ENCODE measurements at regions not wholly inside any gene's neighbourhood (a gene's known extent, or its start where the extent isn't known, plus 50 kb on each side); places are given as distances from the start of the nearest gene placed in this dataset.
"Not testable (repeated sequence)": the region's sequence is repeated elsewhere in the genome, so short reads cannot be mapped to it uniquely, and the experiment has no call there.

GRCh38 chr21:32828908-32829307 lies 57.4 kb upstream of the PAXBP1 start:
- CTCF ChIA-PET = no interaction called here
- TF ChIP-seq EZH2 (IDR thresholded peaks at IDR 0.05; ENCODE audit: low read depth) = no peak
- no peak for TF ChIP-seq CTCF (conservative IDR thresholded peaks at IDR 0.05)

GRCh38 chr21:32829504-32829903 lies 57.9 kb upstream of the PAXBP1 start:
- no peaks in the 10 kb centered on the region for H3F3A ChIP-seq (ENCODE audit: insufficient read depth, low read depth)
- H3K27me3 ChIP-seq (ENCODE audit: insufficient read depth, low read depth) = peaks cover 2% of the 10 kb centered on the region; the same call in 1 of the 2 replicates
- no peaks in the 10 kb centered on the region for H3K9me3 ChIP-seq (ENCODE audit: insufficient read depth, low read depth)
- H3K9me2 ChIP-seq (ENCODE audit: insufficient read depth) = no peaks in the 10 kb centered on the region
- no peaks in the 10 kb centered on the region for H3K79me2 ChIP-seq (ENCODE audit: low read depth)
- no TSS peak for BruUV-seq (replicated peaks)
- no peak overlapping the region for H3K4me2 ChIP-seq
- intact Hi-C loops (cut with micrococcal nuclease; ENCODE audit: unreplicated experiment) = loop anchor here (5.0 kb wide), 1 partner anchor 177 kb away; no protein-coding TSS in a partner anchor
- H3K36me3 ChIP-seq (ENCODE audit: low read depth) = no peaks in the 10 kb centered on the region
- POLR2A ChIA-PET (ENCODE audit: unreplicated experiment) = no interaction called here
- H4K20me1 ChIP-seq (ENCODE audit: insufficient read depth) = no peaks in the 10 kb centered on the region
- H3K27ac ChIP-seq = no peak overlapping the region
- CTCF ChIA-PET = no interaction called here
- no peak for DNase-seq
- H2AFZ ChIP-seq = no peak overlapping the region
- no peak overlapping the region for H3K4me3 ChIP-seq
- no peak for TF ChIP-seq EZH2 (IDR thresholded peaks at IDR 0.05; ENCODE audit: low read depth)
- no peak for TF ChIP-seq CTCF (conservative IDR thresholded peaks at IDR 0.05)
- H3K4me1 ChIP-seq (replicated peaks; ENCODE audit: insufficient read depth) = no peaks in the 10 kb centered on the region

More at GRCh38 chr21:32828908-32829307, 57.4 kb upstream of the PAXBP1 start:
- no TSS peak for BruUV-seq (replicated peaks)
- H2AFZ ChIP-seq = no peak overlapping the region
- no peak for DNase-seq
- no peak overlapping the region for H3K27ac ChIP-seq
- H3K79me2 ChIP-seq (ENCODE audit: low read depth) = no peaks in the 10 kb centered on the region
- no peaks in the 10 kb centered on the region for H3F3A ChIP-seq (ENCODE audit: insufficient read depth, low read depth)
- no peak overlapping the region for H3K4me3 ChIP-seq
- no peaks in the 10 kb centered on the region for H3K4me1 ChIP-seq (replicated peaks; ENCODE audit: insufficient read depth)
- POLR2A ChIA-PET (ENCODE audit: unreplicated experiment) = interaction anchor here (0.7 kb wide), 1 partner anchor 534 kb away, joined by 3 read pairs; no protein-coding TSS in a partner anchor
- no peak overlapping the region for H3K4me2 ChIP-seq
- intact Hi-C loops (cut with micrococcal nuclease; ENCODE audit: unreplicated experiment) = loop anchor here (5.0 kb wide), 1 partner anchor 177 kb away; no protein-coding TSS in a partner anchor
- H4K20me1 ChIP-seq (ENCODE audit: insufficient read depth) = no peaks in the 10 kb centered on the region
- no peaks in the 10 kb centered on the region for H3K36me3 ChIP-seq (ENCODE audit: low read depth)
- H3K9me2 ChIP-seq (ENCODE audit: insufficient read depth) = no peaks in the 10 kb centered on the region
- H3K27me3 ChIP-seq (ENCODE audit: insufficient read depth, low read depth) = no peaks in the 10 kb centered on the region
- H3K9me3 ChIP-seq (ENCODE audit: insufficient read depth, low read depth) = no peaks in the 10 kb centered on the region

GRCh38 chr21:32831779-32832178 lies 60.2 kb upstream of the PAXBP1 start:
- H3K36me3 ChIP-seq (ENCODE audit: low read depth); H3K4me3 ChIP-seq; H3F3A ChIP-seq (ENCODE audit: insufficient read depth, low read depth); BruUV-seq (replicated peaks); POLR2A ChIA-PET (ENCODE audit: unreplicated experiment); H3K4me1 ChIP-seq (replicated peaks; ENCODE audit: insufficient read depth); H3K4me2 ChIP-seq; H3K9me2 ChIP-seq (ENCODE audit: insufficient read depth); H3K9me3 ChIP-seq (ENCODE audit: insufficient read depth, low read depth); H3K27ac ChIP-seq; CTCF ChIA-PET; H4K20me1 ChIP-seq (ENCODE audit: insufficient read depth); H3K79me2 ChIP-seq (ENCODE audit: low read depth); H2AFZ ChIP-seq; DNase-seq: not testable (repeated sequence)
- peaks cover 13% of the 10 kb centered on the region for H3K27me3 ChIP-seq (ENCODE audit: insufficient read depth, low read depth)
- intact Hi-C loops (cut with micrococcal nuclease; ENCODE audit: unreplicated experiment) = loop anchor here (1.0 to 10.0 kb wide), 4 partner anchors 366 to 1063 kb away; no protein-coding TSS in a partner anchor
